ENCODE measurements at regions not wholly inside any gene's neighbourhood (a gene's known extent, or its start where the extent isn't known, plus 50 kb on each side); places are given as distances from the start of the nearest gene placed in this dataset.

DNA sequence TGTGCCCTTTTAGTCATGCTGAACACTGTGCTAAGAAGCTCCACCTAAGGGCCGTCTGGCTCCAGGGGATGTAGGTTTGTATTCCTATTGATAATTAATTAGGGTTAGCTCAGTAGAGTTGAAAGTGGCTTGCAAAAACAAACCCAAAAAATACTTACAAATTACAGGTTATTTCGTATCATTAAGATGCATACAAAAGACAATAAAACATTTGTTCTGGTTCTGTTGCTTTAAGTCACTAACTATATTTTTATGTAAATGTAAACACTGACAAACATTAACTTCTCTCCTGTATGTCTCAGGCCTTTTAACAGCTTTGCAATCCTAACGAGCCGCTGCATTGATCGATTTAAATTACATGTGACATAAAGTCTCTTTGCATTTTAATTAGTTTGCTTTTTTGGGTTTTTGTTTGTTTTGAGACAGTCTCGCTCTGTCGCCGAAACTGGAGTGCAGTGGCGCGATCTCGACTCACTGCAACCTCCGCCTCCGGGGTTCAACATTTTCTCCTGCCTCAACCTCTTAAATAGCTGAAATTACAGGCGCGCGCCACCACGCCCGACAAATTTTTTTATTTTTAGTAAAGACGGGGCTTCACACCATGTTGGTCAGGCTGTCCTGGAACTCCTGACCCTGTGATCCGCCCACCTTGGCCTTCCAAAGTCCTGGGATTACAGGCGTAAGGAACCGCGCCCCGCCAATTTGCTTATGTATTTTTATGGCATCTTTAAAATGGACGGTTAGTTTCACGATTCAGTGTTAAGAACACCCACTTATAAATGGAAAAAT is 110.9 kb downstream of the HFE start:
- DNase-seq (ENCODE audit: low spot score), result peak; percentile 70

DNA sequence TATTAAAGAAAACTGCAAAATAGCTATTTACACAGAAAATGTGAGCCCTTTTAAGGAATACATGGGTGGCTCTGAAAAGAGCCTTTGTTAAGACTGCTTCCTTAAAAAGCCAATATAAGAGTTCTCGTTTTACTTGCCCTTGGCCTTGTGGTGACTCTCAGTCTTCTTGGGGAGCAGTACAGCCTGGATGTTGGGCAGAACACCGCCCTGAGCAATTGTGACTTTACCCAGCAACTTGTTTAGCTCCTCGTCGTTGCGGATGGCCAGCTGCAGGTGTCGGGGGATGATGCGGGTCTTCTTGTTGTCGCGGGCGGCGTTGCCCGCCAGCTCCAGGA is 111.5 kb downstream of the HFE start:
- DNase-seq (ENCODE audit: low spot score), result no peak

DNA sequence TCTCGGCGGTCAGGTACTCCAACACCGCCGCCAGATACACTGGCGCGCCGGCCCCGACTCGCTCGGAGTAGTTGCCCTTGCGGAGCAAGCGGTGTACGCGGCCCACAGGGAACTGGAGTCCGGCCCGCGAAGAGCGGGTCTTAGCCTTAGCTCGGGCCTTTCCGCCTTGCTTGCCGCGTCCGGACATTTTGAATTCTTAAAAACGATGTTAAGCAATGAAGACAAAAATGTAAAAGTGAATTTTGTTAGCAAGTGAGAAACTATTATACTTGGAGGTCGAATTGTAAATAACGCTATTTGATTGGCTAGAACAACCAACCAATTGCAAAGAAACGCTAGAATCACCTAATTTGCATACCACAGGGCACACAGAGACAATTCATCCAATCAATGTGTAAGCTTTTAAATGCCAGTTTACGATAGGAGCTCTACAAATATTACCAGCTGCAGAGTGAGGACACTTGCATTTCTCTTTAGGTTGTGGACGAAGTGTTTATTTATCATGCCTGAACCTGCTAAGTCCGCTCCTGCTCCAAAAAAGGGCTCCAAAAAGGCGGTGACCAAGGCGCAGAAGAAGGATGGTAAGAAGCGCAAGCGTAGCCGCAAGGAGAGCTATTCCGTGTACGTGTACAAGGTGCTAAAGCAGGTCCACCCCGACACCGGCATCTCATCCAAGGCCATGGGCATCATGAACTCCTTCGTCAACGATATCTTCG is 112.0 kb downstream of the HFE start:
- DNase-seq (ENCODE audit: low spot score), result peak; percentile 93

DNA sequence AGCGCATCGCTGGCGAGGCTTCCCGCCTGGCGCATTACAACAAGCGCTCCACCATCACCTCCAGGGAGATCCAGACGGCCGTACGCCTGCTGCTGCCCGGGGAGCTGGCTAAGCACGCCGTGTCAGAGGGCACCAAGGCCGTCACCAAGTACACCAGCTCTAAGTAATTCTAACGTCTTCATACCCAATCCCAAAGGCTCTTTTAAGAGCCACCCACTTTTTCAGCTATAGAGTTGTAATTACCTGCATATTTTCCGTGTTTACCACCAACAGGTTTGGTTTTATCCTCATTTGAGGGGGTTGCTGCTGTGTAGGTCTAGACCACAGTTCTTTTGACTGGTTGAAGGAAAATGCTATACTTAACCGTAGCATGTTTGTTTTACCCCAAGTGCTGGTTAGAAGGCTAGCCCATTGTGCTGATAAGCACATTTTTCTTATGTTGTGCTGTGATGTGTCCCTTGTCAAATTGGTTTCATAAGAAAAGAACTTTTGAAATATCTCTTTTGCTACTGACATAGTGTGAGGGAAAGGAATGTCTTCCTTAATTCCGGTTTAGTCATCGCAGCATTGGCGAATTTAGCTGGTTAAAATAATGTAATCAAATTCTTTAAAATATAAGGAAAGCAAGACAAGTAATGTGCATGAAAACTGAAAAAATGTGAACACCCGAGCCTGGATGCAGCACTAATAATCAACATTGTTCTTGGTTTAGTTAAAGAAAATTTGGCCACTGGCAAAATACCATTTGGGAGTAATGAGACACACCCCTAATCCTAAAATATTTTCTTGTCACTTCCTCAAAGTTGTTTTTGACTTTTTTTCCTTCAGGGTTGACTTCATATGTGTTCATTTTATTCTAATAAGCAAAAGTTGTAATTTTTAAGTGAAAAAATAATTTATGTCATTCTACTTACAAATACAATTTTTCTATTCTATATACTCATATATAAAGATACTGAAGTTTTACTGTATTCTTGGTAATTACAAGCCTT is 112.8 kb downstream of the HFE start:
- DNase-seq (ENCODE audit: low spot score), result no peak

DNA sequence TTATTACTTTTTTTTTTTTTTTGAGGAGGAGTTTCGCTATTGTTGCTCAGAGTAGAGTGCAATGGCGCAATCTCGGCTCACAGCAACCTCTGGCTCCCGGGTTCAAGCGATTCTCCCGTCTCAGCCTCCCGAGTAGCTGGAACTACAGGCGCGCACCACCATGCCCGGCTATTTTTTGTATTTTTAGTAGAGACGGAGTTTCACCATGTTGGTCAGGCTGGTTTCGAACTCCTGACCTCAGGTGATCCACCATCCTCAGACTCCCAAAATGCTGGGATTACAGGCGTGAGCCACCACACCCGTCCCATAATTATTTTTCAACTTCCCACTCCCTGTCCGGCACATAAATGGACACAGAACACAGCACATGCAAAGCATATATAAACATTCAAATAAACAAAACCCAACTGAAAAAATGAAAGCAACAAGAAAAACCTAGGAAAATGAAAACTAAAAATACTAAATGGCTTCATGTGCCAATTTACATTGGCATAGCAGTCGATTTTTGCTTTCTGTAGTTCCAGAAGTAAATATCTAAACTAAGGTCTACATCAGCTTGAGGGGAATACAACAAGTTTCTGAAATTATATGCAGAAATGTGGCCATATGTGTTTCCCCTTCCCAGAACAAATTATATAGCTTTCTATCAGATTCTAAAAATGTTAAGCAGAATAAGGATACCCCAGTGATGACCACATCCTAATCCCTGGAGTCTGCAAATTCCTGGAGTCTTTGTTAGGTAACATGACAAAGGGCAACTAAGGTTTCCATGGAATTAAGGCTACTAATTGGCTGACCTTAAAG is 113.9 kb downstream of the HFE start:
- DNase-seq (ENCODE audit: low spot score), result no peak

DNA sequence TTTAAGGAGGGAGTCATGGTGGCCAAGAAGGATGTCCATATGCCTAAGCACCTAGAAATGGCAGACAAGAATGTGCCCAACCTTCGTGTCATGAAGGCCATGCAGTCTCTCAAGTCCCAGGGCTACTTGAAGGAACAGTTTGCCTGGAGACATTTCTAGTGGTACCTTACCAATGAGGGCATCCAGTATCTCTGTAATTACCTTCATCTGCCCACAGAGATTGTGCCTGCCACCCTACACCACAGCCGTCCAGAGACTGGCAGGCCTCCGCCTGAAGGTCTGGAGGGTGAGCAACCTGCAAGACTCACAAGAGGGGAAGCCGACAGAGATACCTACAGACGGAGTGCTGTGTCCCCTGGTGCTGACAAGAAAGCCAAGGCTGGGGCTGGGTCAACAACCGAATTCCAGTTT is 115.0 kb downstream of the HFE start:
- no peak for DNase-seq (ENCODE audit: low spot score)

DNA sequence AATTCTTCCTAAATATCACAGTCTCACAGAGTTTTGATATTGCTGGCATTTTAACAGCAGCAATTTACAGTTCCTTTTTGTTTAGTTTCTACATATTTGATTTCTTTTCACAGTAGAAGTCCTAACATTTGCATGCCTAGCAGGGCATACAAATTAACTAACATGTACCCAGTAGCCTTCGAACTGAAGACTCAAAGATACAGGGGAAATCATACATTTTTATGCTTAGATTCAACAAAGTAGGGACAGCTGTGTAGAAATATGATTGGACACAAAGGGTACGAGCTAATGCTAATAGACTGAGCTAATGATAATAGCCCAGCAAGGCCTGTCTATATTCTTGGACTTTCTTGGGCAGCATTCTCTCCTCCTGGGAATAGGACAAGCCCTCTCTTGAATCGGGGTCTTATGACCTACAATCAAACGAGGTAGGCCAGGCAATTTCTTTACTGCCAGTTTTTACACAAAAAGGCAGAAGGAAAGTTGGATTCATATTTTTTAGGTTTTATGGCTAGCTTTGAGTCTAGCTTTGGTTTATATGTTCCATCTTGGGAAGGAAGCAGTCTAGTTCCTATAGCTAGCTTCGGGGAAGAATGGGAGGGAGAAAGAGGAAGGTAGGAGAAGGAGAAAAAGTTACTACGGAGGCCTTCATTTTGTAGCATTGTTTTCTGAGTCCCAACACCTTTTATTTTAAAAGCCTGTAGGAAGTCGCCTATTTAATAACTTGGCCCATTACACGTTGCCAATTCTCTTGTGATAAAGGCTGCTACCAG is 115.8 kb downstream of the HFE start:
- no peak for DNase-seq (ENCODE audit: low spot score)

DNA sequence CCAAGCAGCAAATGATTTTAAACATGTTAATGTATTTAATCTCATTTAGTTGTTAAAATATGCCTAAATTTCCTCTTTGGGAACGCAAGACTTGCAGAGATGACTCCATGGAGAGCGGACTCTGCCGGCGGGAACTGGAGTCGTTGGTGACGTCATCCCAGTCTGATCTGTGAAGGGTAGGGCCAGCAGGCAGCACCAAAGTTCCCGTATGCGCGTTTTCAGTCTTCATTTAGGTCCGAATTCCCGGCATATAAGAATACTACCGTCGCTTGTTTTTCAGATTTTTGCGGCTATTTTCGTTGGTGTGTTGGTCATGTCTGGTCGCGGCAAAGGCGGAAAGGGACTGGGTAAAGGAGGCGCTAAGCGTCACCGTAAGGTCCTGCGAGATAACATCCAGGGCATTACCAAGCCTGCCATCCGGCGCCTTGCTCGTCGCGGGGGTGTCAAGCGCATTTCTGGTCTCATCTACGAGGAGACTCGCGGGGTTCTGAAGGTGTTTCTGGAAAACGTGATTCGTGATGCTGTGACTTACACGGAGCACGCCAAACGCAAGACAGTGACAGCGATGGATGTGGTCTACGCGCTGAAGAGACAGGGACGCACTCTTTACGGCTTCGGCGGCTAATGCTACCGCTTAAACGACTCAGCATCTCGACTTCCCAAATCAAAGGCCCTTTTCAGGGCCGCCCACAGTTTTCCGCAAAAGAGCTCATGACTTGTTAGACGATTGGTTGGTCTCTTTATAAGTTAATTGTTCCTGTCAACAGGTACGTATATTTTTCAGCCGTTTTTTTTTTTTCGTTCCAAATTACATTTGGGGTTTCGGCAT is 117.3 kb downstream of the HFE start:
- peak; percentile 95 for DNase-seq (ENCODE audit: low spot score)

DNA sequence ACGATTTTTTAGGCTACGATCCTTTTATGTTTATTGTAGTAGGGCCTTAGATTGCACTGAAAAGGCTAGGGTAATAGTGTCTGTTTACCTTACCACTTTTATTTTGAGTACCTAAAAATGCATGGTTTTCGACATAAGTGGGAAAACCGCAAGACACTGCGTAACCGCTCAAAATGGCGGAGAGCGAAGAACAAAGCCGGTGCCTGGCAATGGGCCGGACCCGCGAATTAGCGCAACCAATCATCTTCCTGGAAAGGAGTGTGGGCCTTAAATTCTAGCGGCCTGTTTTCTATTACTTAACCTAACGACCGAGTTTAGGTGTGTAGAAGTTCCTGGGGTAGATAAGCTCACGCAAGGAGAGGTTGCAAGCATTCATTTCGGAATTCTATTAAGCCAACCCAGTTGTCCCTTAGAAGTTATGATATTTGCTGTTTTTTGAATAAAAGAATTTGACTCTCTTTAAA is 118.0 kb downstream of the HFE start:
- DNase-seq (ENCODE audit: low spot score), result peak; percentile 90

DNA sequence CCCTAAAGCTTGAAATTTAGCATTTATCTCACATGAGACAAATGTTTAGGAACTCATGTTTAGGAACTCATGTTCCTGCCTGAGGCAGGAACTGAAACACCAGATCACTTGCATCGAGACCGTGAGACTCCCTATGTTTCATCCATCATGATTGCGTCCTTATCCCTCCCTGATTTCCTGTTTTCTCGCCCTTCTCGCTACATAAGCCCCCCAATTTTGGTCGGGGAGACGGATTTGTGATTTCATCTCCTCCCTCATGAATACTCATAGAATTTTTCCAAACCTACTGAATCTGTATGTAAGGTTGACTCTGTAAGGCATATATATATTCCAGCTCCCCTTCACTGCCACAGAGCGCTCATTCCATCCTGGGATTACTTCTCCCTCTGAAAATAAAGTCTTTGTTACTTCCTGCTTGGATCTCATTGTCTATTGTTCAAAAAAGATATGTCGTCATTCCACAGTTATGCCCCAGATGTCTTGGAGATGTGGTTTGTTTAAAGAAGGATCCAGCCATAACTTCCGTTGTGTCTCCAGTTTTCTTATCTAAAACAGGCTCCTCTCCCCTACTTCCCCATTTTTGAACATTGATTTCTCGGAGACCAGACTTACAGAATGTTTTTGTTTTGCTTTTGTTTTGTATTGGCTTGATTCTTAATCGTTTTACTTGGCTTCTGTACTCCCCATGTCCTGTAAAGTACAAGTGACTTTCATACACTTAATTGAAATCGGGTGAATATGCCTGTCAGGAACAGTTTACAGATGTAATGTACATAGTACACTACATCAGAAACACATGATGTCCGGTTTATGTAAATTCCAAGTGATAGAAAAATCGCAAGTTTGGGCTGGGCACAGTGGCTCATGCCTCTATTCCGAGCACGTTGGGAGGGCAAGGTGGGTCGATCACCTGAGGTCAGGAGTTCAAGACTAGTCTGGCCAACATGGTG is 118.7 kb downstream of the HFE start:
- DNase-seq (ENCODE audit: low spot score), result peak; percentile 30

DNA sequence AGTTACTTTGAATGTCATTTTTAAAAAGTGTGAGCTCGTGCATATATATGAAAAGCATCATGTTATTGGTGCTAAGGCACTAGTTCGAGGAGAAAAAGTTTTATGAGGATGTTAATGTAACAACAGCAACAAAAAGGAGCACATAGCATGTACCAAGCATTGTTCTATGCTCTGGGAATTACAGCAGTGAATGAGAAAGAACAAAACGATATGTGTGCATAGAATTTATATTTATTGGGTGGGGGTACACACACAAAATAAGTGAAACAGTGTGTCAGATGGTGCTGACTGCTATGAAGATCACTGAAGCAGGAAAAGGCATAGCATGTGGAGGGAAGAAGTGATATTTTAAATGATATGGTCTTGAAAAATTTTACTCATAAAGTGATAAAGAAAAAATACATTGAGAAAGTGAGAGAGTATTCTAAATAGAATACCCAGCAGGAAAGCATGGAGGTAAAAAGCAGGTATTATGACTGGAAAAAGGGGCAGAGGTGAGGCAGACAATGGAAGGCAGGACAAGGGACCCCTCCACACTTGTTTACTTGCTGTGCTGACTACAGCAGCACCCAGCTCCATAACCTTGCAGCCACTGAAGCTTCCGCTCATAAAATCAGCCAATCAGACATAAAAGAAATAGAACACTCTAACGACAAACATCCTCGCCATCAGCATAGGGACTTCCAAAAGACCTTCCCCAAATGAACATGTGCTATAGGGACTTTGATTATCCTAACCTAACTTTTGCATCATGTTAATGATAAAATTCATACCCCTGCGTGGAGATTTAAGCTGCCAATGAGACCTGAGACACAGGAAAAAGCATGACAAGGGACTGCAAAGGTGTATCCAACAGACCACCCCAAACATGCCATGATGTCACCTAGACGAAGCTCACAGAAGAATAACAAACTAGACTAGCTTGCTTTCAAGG is 119.9 kb downstream of the HFE start:
- DNase-seq (ENCODE audit: low spot score), result no peak

DNA sequence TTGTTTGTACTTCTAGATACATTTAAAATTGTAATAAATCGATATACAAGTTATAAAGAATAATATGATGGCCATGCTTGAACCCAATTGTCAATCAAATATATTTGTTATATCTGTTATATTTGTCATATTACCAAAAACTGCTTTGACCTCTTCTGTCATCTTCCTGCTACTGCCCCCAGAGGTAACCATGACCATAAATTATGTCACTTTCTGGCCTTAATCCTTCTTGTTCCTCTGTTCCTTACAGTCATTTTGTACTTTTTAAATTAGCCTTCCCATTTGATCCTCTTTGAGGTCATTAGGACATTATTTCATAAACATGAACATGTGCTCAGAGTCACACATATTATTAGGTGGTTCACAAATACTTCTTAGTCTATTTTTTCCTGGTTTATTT is 124.7 kb downstream of the HFE start:
- DNase-seq (ENCODE audit: low spot score), result no peak

DNA sequence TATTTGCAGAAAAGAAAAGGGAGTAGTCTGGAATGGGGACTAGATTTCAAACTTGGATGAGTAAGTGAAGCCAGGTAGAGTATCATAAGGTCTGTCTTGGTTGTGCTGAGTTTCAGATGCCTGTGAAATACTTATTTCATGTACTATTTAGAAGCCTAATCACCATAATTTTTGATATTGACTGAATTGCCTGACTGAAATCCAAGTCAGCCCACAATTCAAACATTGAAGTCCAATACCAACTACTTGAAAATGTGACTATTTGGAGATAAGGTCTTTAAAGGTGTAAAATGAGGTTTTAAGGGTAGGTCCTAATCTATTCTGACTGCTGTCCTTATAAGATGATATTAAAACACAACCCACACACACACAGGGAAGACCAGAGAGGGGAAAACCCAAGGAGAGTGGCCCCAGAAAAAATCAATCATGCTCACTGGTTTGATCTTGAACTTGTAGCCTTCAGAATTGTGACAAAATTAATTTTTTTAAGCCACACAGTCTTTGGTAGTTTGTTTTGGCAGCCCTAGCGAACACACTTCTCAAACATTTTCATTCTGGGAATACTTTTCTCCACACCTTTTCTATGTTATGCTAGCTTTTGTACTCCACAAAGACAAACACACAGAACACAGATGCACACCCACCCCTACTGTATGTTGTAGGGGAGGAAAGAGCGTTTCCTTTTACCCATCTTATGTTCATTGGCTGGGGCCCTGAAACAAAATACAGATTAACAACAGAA is 126.3 kb downstream of the HFE start:
- DNase-seq (ENCODE audit: low spot score), result no peak

DNA sequence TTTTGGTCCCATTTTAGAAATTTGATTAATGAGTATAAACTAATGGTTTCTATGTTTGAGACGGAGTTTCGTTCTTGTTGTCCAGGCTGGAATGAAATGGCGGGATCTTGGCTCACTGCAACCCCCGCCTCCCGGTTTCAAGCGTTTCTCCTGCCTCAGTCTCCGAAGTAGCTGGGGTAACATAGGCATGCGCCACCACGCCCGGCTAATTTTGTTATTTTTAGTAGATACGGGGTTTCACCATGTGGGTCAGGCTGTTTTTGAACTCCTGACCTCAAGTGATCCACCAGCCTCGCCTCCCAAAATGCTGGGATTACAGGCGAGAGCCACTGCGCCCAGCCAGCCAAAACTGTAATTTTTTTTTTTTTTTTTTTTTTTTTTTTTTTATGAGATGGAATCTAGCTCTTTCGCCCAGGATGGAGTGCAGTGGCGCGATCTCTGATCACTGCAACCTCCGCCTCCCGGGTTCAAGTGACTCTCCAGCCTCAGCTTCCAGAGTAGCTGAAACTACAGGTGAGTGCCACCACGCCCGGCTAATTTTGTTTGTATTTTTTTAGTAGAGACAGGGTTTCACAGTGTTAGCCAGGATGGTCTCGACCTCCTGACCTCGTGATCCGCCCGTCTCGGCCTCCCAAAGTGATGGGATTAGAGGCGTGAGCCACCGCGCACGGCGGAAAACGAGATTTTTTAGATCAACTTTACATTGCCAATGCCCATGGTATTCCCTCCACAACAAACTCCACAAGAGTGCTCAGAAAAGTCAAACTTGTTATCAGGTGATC is 127.8 kb downstream of the HFE start:
- DNase-seq (ENCODE audit: low spot score), result no peak

DNA sequence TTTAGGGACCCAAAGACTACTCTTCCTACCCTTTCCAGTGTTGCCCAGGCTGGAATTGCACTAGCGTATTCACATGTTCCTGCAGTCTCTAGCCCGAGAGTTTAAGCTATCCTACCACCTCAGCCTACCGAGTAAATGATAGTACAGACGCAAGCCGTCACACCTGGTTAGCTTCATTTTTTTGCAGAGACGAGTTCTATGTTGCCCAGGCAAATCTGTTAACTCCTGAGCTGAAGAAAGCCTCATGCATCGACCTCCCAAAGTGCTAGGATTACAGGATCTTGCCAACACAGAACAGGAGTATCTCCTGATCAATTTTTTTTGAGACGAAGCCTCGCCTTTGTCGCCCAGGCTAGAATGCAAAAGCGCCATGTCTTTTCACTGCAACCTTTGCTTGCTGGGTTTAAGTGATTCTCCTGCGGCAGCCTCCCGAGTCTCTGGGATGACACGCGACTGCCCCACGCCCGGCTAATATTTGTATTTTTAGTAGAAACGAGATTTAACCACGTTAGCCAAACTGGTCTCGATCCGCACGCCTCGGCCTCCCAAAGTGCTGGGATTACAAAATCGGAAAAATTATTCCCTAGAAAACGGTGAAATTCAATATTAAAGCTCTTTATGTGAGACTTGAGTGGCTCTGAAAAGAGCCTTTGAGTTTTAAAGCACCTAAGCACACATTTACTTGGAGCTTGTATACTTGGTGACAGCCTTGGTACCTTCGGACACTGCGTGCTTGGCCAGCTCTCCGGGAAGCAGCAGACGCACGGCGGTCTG is 128.5 kb downstream of the HFE start:
- peak; percentile 61 for DNase-seq (ENCODE audit: low spot score)

Measured in activated CD4-positive, alpha-beta T cell treated with anti-CD3 and anti-CD28 coated beads, Interleukin-2, Interleukin-4, amounts not matched to agents 100 ng/mL and 50 ng/mL, durations not matched to agents 16 hours and 8 hours (primary cell).